ENCODE measurements at regions not wholly inside any gene's neighbourhood (a gene's known extent, or its start where the extent isn't known, plus 50 kb on each side); places are given as distances from the start of the nearest gene placed in this dataset.

DNA sequence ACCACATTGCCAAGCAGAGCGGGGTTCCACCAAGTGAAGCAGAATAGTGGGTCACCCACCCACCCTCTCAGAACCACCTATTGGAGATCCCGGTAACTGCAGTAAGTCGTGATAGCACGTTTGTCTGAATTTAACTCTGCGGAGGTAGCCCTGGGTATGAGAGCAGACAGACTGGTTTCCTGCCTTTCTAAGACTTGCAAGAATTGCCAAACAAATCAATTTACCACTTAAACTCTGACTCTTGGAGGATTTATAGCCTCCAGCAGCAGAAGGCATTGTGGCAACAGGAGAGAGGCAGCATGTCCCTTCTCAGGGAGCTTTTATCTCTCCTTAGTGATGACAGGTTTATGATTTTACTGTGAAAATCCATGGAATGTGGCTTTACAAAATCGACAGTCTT is 287.9 kb upstream of the FMN2 start:
- H2AFZ ChIP-seq (ENCODE audit: low read length): no peak overlapping the region
- no peak for DNase-seq (ENCODE audit: low spot score)
- no peak overlapping the region for H3K9ac ChIP-seq (ENCODE audit: low read depth, low read length, poor library complexity)
- whole genome bisulfite sequencing, 2 donors (ENCODE audit: extremely low coverage in 2 of 2, insufficient read length in 2 of 2, insufficient replicate concordance in 1 of 2): no CpG with 5 or more reads among the region's 6 CpGs
- no peak overlapping the region for H3K14ac ChIP-seq (ENCODE audit: low read length)
- H2BK120ac ChIP-seq (ENCODE audit: low read depth, low read length): no peak overlapping the region
- no peak overlapping the region for H3K18ac ChIP-seq (ENCODE audit: low read length)
- H4K8ac ChIP-seq (ENCODE audit: low read depth, low read length): no peak overlapping the region
- no peaks in the 10 kb centered on the region for H3K9me3 ChIP-seq (replicated peaks in 1 of 2; ENCODE audit: control insufficient read depth in 2 of 2, insufficient read depth in 1 of 2, low read depth in 1 of 2, low read length in 2 of 2)
- H3K4ac ChIP-seq (ENCODE audit: low read length): no peak overlapping the region
- H3K23ac ChIP-seq (ENCODE audit: low read depth, low read length, poor library complexity): no peak overlapping the region
- no peaks in the 10 kb centered on the region for H3K36me3 ChIP-seq (replicated peaks in 1 of 2; ENCODE audit: control insufficient read depth in 2 of 2, insufficient read depth in 2 of 2, low read length in 2 of 2)
- H3K4me3 ChIP-seq (ENCODE audit: low read length in 2 of 2): no peak overlapping the region
- H3K4me2 ChIP-seq (ENCODE audit: insufficient read depth, low read length, poor library complexity, severe bottlenecking): no peak overlapping the region
- H2BK15ac ChIP-seq (ENCODE audit: low read length): no peak overlapping the region
- peaks cover 1 to 14% of the 10 kb centered on the region in 2 donors for H3K4me1 ChIP-seq (ENCODE audit: control insufficient read depth in 2 of 2, insufficient read depth in 1 of 2, low read depth in 1 of 2, low read length in 2 of 2)
- no peak overlapping the region for H2BK12ac ChIP-seq (ENCODE audit: low read length)
- no peak overlapping the region for H2AK5ac ChIP-seq (ENCODE audit: low read depth, low read length)
- H3K79me1 ChIP-seq (ENCODE audit: low read depth, low read length): no peaks in the 10 kb centered on the region
- H2BK5ac ChIP-seq (ENCODE audit: low read length): no peak overlapping the region
- no peak overlapping the region for H3K27ac ChIP-seq (replicated peaks; ENCODE audit: low read length)
- H4K91ac ChIP-seq (ENCODE audit: low read depth, low read length, poor library complexity): no peak overlapping the region
- H3K27me3 ChIP-seq (ENCODE audit: control insufficient read depth in 3 of 3, insufficient read depth in 3 of 3, low read depth in 1 of 3, low read length in 3 of 3): no peaks in the 10 kb centered on the region

DNA sequence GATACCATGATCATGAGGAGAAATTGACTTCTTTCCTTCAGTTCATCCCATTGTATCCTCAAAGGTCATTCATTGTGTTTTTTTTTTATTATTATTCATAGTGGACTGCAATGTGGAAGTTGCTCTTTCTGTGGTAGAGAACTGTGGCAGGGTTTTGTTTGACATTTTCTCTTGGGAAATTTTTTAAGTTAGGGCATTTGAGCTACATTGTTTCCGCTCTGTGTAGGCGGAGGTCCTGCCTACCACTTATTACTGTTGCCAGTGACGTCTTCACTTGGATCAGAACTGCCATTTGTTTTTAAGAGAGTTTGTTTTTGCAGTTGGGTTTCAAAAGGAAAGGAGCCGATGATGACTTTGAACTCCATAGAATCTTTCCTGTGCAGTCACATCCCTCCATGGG is 287.4 kb upstream of the FMN2 start:
- Histone ChIP-seq H3K27ac (replicated peaks; ENCODE audit: low read length) (no peak overlapping the region), H3K27me3 (ENCODE audit: control insufficient read depth in 3 of 3, insufficient read depth in 3 of 3, low read depth in 1 of 3, low read length in 3 of 3) (no peaks in the 10 kb centered on the region), H3K4me1 (ENCODE audit: control insufficient read depth in 2 of 2, insufficient read depth in 1 of 2, low read depth in 1 of 2, low read length in 2 of 2) (peaks cover 1 to 14% of the 10 kb centered on the region in 2 donors), H3K9ac (ENCODE audit: low read depth, low read length, poor library complexity) (no peak overlapping the region), H2BK120ac (ENCODE audit: low read depth, low read length) (no peak overlapping the region), H3K4me2 (ENCODE audit: insufficient read depth, low read length, poor library complexity, severe bottlenecking) (no peak overlapping the region), H2BK5ac (ENCODE audit: low read length) (no peak overlapping the region), H3K4ac (ENCODE audit: low read length) (no peak overlapping the region), H2AFZ (ENCODE audit: low read length) (no peak overlapping the region), H4K8ac (ENCODE audit: low read depth, low read length) (no peak overlapping the region), H3K79me1 (ENCODE audit: low read depth, low read length) (no peaks in the 10 kb centered on the region), H3K14ac (ENCODE audit: low read length) (no peak overlapping the region), H3K36me3 (replicated peaks in 1 of 2; ENCODE audit: control insufficient read depth in 2 of 2, insufficient read depth in 2 of 2, low read length in 2 of 2) (no peaks in the 10 kb centered on the region), H4K91ac (ENCODE audit: low read depth, low read length, poor library complexity) (no peak overlapping the region), H3K9me3 (replicated peaks in 1 of 2; ENCODE audit: control insufficient read depth in 2 of 2, insufficient read depth in 1 of 2, low read depth in 1 of 2, low read length in 2 of 2) (no peaks in the 10 kb centered on the region), H2BK15ac (ENCODE audit: low read length) (no peak overlapping the region), H3K18ac (ENCODE audit: low read length) (no peak overlapping the region), H2BK12ac (ENCODE audit: low read length) (no peak overlapping the region), H2AK5ac (ENCODE audit: low read depth, low read length) (no peak overlapping the region), H3K4me3 (ENCODE audit: low read length in 2 of 2) (no peak overlapping the region), H3K23ac (ENCODE audit: low read depth, low read length, poor library complexity) (no peak overlapping the region)
- DNase-seq (ENCODE audit: low spot score): no peak
- no CpG with 5 or more reads among the region's 4 CpGs for WGBS, 2 donors (ENCODE audit: extremely low coverage in 2 of 2, insufficient read length in 2 of 2, insufficient replicate concordance in 1 of 2)

DNA sequence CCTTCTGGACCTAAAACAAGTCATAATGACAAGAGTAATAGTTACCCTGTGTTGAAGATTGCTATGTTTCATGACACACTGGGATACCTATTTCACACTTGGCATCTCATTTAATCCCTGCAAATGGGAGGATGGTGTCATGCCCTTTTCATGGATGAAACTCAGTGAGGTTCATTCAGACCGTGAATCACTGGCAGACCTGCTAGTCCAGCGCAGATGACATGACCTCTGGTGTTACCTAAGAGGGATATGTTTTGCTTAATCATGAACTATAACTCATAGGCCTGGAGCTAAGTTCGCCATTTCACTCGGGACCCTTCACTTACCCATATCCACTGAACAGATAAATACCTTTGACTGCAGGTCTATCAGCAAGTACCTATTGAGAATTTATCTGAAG is 286.6 kb upstream of the FMN2 start:
- Histone ChIP-seq H2BK5ac (ENCODE audit: low read length) (no peak overlapping the region), H2AK5ac (ENCODE audit: low read depth, low read length) (no peak overlapping the region), H3K9me3 (replicated peaks in 1 of 2; ENCODE audit: control insufficient read depth in 2 of 2, insufficient read depth in 1 of 2, low read depth in 1 of 2, low read length in 2 of 2) (no peaks in the 10 kb centered on the region), H2BK120ac (ENCODE audit: low read depth, low read length) (no peak overlapping the region), H3K9ac (ENCODE audit: low read depth, low read length, poor library complexity) (no peak overlapping the region), H3K27me3 (ENCODE audit: control insufficient read depth in 3 of 3, insufficient read depth in 3 of 3, low read depth in 1 of 3, low read length in 3 of 3) (no peaks in the 10 kb centered on the region), H3K14ac (ENCODE audit: low read length) (no peak overlapping the region), H3K4ac (ENCODE audit: low read length) (no peak overlapping the region), H3K36me3 (replicated peaks in 1 of 2; ENCODE audit: control insufficient read depth in 2 of 2, insufficient read depth in 2 of 2, low read length in 2 of 2) (no peaks in the 10 kb centered on the region), H2BK12ac (ENCODE audit: low read length) (no peak overlapping the region), H3K4me2 (ENCODE audit: insufficient read depth, low read length, poor library complexity, severe bottlenecking) (no peak overlapping the region), H3K4me3 (ENCODE audit: low read length in 2 of 2) (no peak overlapping the region), H2AFZ (ENCODE audit: low read length) (no peak overlapping the region), H3K23ac (ENCODE audit: low read depth, low read length, poor library complexity) (no peak overlapping the region), H4K8ac (ENCODE audit: low read depth, low read length) (no peak overlapping the region), H3K4me1 (ENCODE audit: control insufficient read depth in 2 of 2, insufficient read depth in 1 of 2, low read depth in 1 of 2, low read length in 2 of 2) (peaks cover 3 to 18% of the 10 kb centered on the region in 2 donors), H4K91ac (ENCODE audit: low read depth, low read length, poor library complexity) (no peak overlapping the region), H3K27ac (replicated peaks; ENCODE audit: low read length) (no peak overlapping the region), H3K18ac (ENCODE audit: low read length) (no peak overlapping the region), H3K79me1 (ENCODE audit: low read depth, low read length) (no peaks in the 10 kb centered on the region), H2BK15ac (ENCODE audit: low read length) (no peak overlapping the region)
- WGBS, 2 donors (ENCODE audit: extremely low coverage in 2 of 2, insufficient read length in 2 of 2, insufficient replicate concordance in 1 of 2): no CpG with 5 or more reads among the region's 4 CpGs
- no peak for DNase-seq (ENCODE audit: low spot score)

DNA sequence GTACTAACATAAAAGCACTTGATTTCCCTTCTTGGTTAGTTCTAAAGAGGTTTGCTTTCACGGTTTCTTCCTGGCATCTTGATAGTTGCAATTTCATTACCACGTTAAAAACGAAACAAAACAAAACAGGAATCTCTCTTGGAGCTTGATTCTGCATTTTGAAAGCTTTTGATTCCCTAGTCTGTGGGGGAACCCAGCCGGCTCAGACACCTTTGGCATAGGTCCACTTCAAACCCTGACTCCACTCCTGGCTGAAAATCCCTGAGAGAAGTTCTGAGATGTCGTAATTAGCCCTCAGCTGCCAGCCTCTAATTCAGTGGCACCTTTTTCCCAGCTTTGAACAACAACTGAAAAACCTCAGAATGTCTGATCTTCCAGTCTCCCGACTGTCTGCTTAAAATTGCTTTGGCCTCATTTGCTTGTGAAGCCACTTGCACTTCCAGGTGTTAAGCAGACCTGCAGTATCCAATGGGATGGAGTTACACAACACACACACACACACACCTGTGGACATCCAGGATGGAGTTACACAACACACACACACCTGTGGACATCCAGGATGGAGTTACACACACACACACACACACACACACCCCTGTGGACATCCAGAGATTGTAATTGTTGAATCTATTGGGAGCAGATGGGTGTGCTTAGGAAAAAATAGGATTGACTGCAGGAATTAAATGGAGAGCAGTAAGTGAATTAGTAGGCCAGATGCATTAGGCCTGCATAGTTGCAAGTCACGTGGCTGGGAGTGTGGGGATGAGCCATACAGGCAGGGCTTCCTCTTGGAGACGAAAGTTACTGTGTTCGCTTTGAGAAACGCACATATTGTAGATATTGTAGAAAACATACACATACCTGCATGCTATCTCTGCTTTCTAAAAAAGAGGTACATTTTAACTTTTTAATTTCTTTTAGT is 285.6 kb upstream of the FMN2 start:
- no peak overlapping the region for H3K4me3 ChIP-seq (ENCODE audit: low read length in 2 of 2)
- H2BK12ac ChIP-seq (ENCODE audit: low read length): no peak overlapping the region
- H2AFZ ChIP-seq (ENCODE audit: low read length): no peak overlapping the region
- no peak overlapping the region for H4K8ac ChIP-seq (ENCODE audit: low read depth, low read length)
- no peak overlapping the region for H2BK5ac ChIP-seq (ENCODE audit: low read length)
- no peak overlapping the region for H3K14ac ChIP-seq (ENCODE audit: low read length)
- no peak overlapping the region for H3K9ac ChIP-seq (ENCODE audit: low read depth, low read length, poor library complexity)
- no peak overlapping the region for H3K23ac ChIP-seq (ENCODE audit: low read depth, low read length, poor library complexity)
- no peaks in the 10 kb centered on the region for H3K9me3 ChIP-seq (replicated peaks in 1 of 2; ENCODE audit: control insufficient read depth in 2 of 2, insufficient read depth in 1 of 2, low read depth in 1 of 2, low read length in 2 of 2)
- no peak overlapping the region for H3K4me2 ChIP-seq (ENCODE audit: insufficient read depth, low read length, poor library complexity, severe bottlenecking)
- no peak overlapping the region for H2BK15ac ChIP-seq (ENCODE audit: low read length)
- no peak overlapping the region for H2BK120ac ChIP-seq (ENCODE audit: low read depth, low read length)
- no peak overlapping the region for H4K91ac ChIP-seq (ENCODE audit: low read depth, low read length, poor library complexity)
- WGBS, 2 donors (ENCODE audit: extremely low coverage in 2 of 2, insufficient read length in 2 of 2, insufficient replicate concordance in 1 of 2): no CpG with 5 or more reads among the region's 10 CpGs
- H3K27ac ChIP-seq (replicated peaks; ENCODE audit: low read length): no peak overlapping the region
- no peak overlapping the region for H2AK5ac ChIP-seq (ENCODE audit: low read depth, low read length)
- peak overlapping the region; percentile 35 for H3K18ac ChIP-seq (ENCODE audit: low read length)
- H3K79me1 ChIP-seq (ENCODE audit: low read depth, low read length): no peaks in the 10 kb centered on the region
- H3K4me1 ChIP-seq (ENCODE audit: control insufficient read depth in 2 of 2, insufficient read depth in 1 of 2, low read depth in 1 of 2, low read length in 2 of 2): peaks cover 14 to 26% of the 10 kb centered on the region in 2 donors
- no peak for DNase-seq (ENCODE audit: low spot score)
- no peak overlapping the region for H3K4ac ChIP-seq (ENCODE audit: low read length)
- no peaks in the 10 kb centered on the region for H3K27me3 ChIP-seq (ENCODE audit: control insufficient read depth in 3 of 3, insufficient read depth in 3 of 3, low read depth in 1 of 3, low read length in 3 of 3)
- no peaks in the 10 kb centered on the region for H3K36me3 ChIP-seq (replicated peaks in 1 of 2; ENCODE audit: control insufficient read depth in 2 of 2, insufficient read depth in 2 of 2, low read length in 2 of 2)
